LNCAP (cell line): ENCODE measurements at regions not wholly inside any gene's neighbourhood (a gene's known extent, or its start where the extent isn't known, plus 50 kb on each side); places are given as distances from the start of the nearest gene placed in this dataset.

Experiments used
- CTCF ChIP-seq: fragments of 450-650 bp; IDR thresholded peaks from 2 replicates; pipeline ENCODE4 v1.5.1; 2017; ENCODE audit warnings: mild to moderate bottlenecking

- no peak for TF ChIP-seq CTCF
These were observed 200.8 kb upstream of the KRR1 start for GRCh38 chr12:75712223-75712622.

GRCh38 chr12:75711271-75711670 is 199.9 kb upstream of the KRR1 start:
- no peak for TF ChIP-seq CTCF

GRCh38 chr12:75710361-75711069 is 199.1 kb upstream of the KRR1 start:
- no peak for TF ChIP-seq CTCF

GRCh38 chr12:75709503-75709902 is 198.1 kb upstream of the KRR1 start:
- no peak for TF ChIP-seq CTCF

- TF ChIP-seq CTCF, result no peak
These were observed 197.4 kb upstream of the KRR1 start for GRCh38 chr12:75708802-75709201.

- TF ChIP-seq CTCF, result no peak
These were observed 196.6 kb upstream of the KRR1 start for GRCh38 chr12:75707983-75708382.

GRCh38 chr12:75706786-75707605 is 195.6 kb upstream of the KRR1 start:
- no peak for TF ChIP-seq CTCF
